ENCODE measurements at regions not wholly inside any gene's neighbourhood (a gene's known extent, or its start where the extent isn't known, plus 50 kb on each side); places are given as distances from the start of the nearest gene placed in this dataset.
"Not testable (repeated sequence)": the region's sequence is repeated elsewhere in the genome, so short reads cannot be mapped to it uniquely, and the experiment has no call there.

DNA sequence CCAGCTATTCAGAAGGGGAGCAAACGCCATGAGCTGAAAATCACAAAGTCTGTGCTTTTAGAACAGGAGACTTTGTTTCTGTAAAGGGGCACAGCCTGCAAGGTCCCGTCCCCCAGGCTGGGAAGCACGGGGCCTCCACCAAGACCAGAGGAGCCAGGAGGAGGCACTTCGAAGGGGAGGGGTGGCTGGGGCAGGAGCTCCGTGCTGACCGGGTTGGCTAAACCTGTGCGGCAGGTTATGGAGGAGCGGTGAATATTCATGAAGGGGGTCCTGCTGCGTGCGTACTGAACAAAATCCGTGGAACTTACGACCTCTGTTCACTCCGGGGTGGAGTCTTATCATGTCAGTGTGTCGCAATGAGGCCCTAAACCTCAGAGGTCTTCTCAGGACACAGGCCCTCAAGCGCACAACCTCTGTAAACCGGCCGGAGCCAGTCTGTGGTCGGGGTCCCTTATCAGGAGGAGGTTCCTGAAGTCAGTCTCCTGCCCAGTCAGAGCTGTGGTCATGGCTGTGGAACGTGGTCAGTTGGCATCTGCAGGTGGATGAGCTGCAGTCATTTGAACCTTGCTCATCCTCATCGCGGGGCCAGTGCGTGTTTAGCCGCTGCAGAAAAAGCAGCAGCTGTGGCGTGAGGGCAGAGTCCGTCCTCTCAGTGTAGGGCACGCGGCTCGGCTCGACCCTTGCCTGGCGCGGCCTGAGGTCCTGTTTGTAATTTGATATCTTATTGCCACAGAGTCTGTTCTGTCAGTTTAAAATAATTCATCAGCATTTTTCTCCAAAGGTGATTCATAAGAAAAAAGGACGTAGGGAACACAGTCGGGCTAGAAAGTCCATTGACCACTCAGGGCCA is 5507.7 kb upstream of the TPTE start:
- not testable (repeated sequence) for H3K4me1 ChIP-seq (ENCODE audit: insufficient read depth, insufficient read length); H3K36me3 ChIP-seq (ENCODE audit: insufficient read depth, insufficient read length, low read length); H3K27me3 ChIP-seq (ENCODE audit: insufficient read depth, insufficient read length); H3K4me3 ChIP-seq (ENCODE audit: insufficient read length, low read depth); DNase-seq (ENCODE audit: low read depth, low spot score); H3K9me3 ChIP-seq (ENCODE audit: insufficient read depth, low read length); H3K9ac ChIP-seq (ENCODE audit: insufficient read length, low read depth)

- DNase-seq (ENCODE audit: low read depth, low spot score); H3K27me3 ChIP-seq (ENCODE audit: insufficient read depth, insufficient read length); H3K36me3 ChIP-seq (ENCODE audit: insufficient read depth, insufficient read length, low read length); H3K4me1 ChIP-seq (ENCODE audit: insufficient read depth, insufficient read length); H3K4me3 ChIP-seq (ENCODE audit: insufficient read length, low read depth); H3K9ac ChIP-seq (ENCODE audit: insufficient read length, low read depth); H3K9me3 ChIP-seq (ENCODE audit: insufficient read depth, low read length): not testable (repeated sequence)
Measured at GRCh38 chr21:5015187-5015586, 5506.2 kb upstream of the TPTE start.

GRCh38 chr21:5019120-5019519 is 5502.3 kb upstream of the TPTE start:
- H3K4me1 ChIP-seq (ENCODE audit: insufficient read depth, insufficient read length); H3K9ac ChIP-seq (ENCODE audit: insufficient read length, low read depth); H3K4me3 ChIP-seq (ENCODE audit: insufficient read length, low read depth); H3K36me3 ChIP-seq (ENCODE audit: insufficient read depth, insufficient read length, low read length); H3K27me3 ChIP-seq (ENCODE audit: insufficient read depth, insufficient read length); H3K9me3 ChIP-seq (ENCODE audit: insufficient read depth, low read length); DNase-seq (ENCODE audit: low read depth, low spot score): not testable (repeated sequence)

DNA sequence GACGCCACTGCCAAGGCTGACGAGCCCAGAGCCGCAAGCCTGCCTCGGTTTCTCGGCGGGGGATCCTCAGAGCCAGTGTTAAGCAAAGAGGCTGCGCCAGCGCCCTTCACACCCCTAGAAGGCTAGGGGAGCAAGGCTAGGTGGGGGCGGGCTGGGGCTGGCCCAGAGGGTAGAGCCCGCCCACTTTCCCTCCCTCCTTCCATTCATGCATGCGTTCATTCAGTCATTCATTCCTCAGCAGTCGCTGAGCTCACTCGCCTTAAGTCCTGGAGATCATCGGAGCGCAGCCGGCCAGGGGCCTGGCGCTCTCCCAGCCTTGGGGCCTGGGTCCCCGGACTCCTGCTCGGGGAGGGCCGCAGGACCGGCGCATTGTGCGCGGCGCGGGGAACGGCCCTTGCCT is 5499.6 kb upstream of the TPTE start:
- H3K27me3 ChIP-seq (ENCODE audit: insufficient read depth, insufficient read length); H3K36me3 ChIP-seq (ENCODE audit: insufficient read depth, insufficient read length, low read length); H3K4me1 ChIP-seq (ENCODE audit: insufficient read depth, insufficient read length); H3K4me3 ChIP-seq (ENCODE audit: insufficient read length, low read depth); DNase-seq (ENCODE audit: low read depth, low spot score); H3K9ac ChIP-seq (ENCODE audit: insufficient read length, low read depth); H3K9me3 ChIP-seq (ENCODE audit: insufficient read depth, low read length): not testable (repeated sequence)

- not testable (repeated sequence) for H3K27me3 ChIP-seq (ENCODE audit: insufficient read depth, insufficient read length); H3K4me1 ChIP-seq (ENCODE audit: insufficient read depth, insufficient read length); H3K4me3 ChIP-seq (ENCODE audit: insufficient read length, low read depth); DNase-seq (ENCODE audit: low read depth, low spot score); H3K9ac ChIP-seq (ENCODE audit: insufficient read length, low read depth); H3K9me3 ChIP-seq (ENCODE audit: insufficient read depth, low read length); H3K36me3 ChIP-seq (ENCODE audit: insufficient read depth, insufficient read length, low read length)
Measured at GRCh38 chr21:5022254-5022653, 5499.1 kb upstream of the TPTE start.

DNA sequence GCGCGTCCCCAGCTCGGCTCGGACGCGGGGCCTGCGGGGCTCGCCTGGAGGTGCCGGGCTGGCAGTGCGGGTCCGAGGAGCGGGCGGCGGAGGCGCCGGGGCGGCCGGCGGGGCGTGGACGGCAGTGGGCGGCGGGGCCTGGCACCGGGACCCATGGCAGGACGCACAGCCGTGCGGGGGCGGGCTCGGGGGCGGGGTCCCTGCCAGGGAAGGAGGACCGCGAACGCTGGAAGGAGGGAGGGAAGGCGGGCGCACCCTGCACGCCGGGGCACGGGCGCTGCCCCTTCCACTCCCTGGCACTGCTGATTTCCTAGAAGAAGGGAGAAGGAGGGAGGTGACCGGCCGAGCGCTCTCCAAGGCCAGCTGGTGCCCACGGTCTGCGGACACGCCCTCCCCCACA is 5498.6 kb upstream of the TPTE start:
- not testable (repeated sequence) for H3K36me3 ChIP-seq (ENCODE audit: insufficient read depth, insufficient read length, low read length); DNase-seq (ENCODE audit: low read depth, low spot score); H3K27me3 ChIP-seq (ENCODE audit: insufficient read depth, insufficient read length); H3K9me3 ChIP-seq (ENCODE audit: insufficient read depth, low read length); H3K4me1 ChIP-seq (ENCODE audit: insufficient read depth, insufficient read length); H3K9ac ChIP-seq (ENCODE audit: insufficient read length, low read depth); H3K4me3 ChIP-seq (ENCODE audit: insufficient read length, low read depth)

DNA sequence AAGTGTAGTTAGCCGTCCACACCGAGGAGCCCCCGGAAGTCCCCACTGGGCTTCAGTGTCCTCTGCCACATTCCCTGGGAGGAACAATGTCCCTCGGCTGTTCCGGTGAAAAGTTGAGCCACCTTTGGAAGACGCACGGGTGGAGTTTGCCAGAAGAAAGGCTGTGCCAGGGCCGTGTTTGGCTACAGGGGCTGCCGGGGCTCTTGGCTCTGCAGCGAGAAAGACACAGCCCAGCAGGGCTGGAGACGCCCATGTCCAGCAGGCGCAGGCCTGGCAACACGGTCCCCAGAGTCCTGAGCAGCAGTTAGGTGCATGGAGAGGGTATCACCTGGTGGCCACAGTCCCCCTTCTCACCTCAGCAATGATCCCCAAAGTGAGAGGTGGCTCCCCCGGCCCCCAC is 5486.2 kb upstream of the TPTE start:
- not testable (repeated sequence) for H3K27me3 ChIP-seq (ENCODE audit: insufficient read depth, insufficient read length); DNase-seq (ENCODE audit: low read depth, low spot score); H3K9ac ChIP-seq (ENCODE audit: insufficient read length, low read depth); H3K4me3 ChIP-seq (ENCODE audit: insufficient read length, low read depth); H3K9me3 ChIP-seq (ENCODE audit: insufficient read depth, low read length); H3K36me3 ChIP-seq (ENCODE audit: insufficient read depth, insufficient read length, low read length); H3K4me1 ChIP-seq (ENCODE audit: insufficient read depth, insufficient read length)

GRCh38 chr21:5035587-5035986 is 5485.8 kb upstream of the TPTE start:
- H3K27me3 ChIP-seq (ENCODE audit: insufficient read depth, insufficient read length); H3K4me1 ChIP-seq (ENCODE audit: insufficient read depth, insufficient read length); H3K4me3 ChIP-seq (ENCODE audit: insufficient read length, low read depth); DNase-seq (ENCODE audit: low read depth, low spot score); H3K9ac ChIP-seq (ENCODE audit: insufficient read length, low read depth); H3K9me3 ChIP-seq (ENCODE audit: insufficient read depth, low read length); H3K36me3 ChIP-seq (ENCODE audit: insufficient read depth, insufficient read length, low read length): not testable (repeated sequence)

DNA sequence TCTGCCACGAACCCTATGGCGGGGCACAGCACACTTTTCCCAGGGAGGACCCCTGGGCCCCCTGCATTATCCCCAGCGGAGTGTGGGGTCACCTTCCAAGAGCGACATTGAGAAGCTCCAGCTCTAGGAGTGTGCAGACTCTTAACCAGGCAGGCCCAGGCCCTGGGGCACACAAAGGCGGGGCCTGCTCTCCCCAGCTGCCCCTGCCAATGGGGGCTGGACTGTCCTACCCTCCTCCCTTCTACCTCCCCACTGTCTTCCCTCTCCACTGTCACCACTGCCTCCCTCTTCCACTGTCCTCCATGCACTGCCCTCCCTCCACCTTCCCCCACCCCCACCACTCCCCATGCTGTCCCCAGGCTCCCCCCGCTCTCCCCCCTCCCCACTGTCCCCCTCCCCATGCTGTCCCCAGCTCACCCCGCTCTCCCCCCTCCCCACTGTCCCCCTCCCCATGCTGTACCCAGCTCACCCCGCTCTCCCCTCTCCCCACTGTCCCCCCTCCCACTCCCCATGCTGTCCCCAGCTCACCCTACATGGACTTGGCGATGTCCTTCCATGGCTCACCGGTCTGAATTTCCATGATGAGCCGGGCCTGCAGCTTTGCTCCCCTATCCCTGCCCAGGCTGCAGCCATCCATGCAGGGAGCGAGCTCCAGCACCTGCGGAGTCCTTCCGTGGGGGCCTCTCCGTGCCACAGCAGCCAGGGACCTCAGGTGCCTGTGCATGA is 5483.6 kb upstream of the TPTE start:
- H3K4me1 ChIP-seq (ENCODE audit: insufficient read depth, insufficient read length) = not testable (repeated sequence)

GRCh38 chr21:5039926-5040325 is 5481.5 kb upstream of the TPTE start:
- not testable (repeated sequence) for H3K27me3 ChIP-seq (ENCODE audit: insufficient read depth, insufficient read length); H3K4me3 ChIP-seq (ENCODE audit: insufficient read length, low read depth); H3K4me1 ChIP-seq (ENCODE audit: insufficient read depth, insufficient read length); H3K36me3 ChIP-seq (ENCODE audit: insufficient read depth, insufficient read length, low read length); DNase-seq (ENCODE audit: low read depth, low spot score); H3K9me3 ChIP-seq (ENCODE audit: insufficient read depth, low read length); H3K9ac ChIP-seq (ENCODE audit: insufficient read length, low read depth)

More for the DNA sequence above, 5483.6 kb upstream of the TPTE start:
- DNase-seq (ENCODE audit: low read depth, low spot score); H3K9me3 ChIP-seq (ENCODE audit: insufficient read depth, low read length); H3K9ac ChIP-seq (ENCODE audit: insufficient read length, low read depth); H3K36me3 ChIP-seq (ENCODE audit: insufficient read depth, insufficient read length, low read length); H3K27me3 ChIP-seq (ENCODE audit: insufficient read depth, insufficient read length); H3K4me3 ChIP-seq (ENCODE audit: insufficient read length, low read depth): not testable (repeated sequence)

GRCh38 chr21:5042583-5042982 is 5478.8 kb upstream of the TPTE start:
- H3K9me3 ChIP-seq (ENCODE audit: insufficient read depth, low read length); H3K36me3 ChIP-seq (ENCODE audit: insufficient read depth, insufficient read length, low read length); DNase-seq (ENCODE audit: low read depth, low spot score): not testable (repeated sequence)

DNA sequence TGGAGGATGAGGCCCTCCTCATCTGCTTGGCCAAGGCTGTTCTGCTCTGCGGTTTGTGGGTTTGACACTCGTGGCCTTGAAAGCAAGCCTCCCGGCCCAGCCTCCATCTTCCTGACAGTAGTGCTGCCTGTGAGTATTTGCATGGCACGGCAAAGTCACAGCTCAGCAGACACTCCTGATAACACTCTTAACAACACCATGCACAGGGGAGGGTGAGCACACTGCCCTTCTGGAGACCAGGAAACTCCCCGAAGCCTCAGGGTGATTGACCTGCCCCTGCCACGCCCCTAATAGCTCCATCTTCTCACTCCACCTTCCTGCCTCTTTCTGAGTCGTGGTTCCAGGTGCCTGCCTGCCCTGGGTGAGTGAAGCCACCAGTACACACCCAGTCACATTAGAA is 5476.6 kb upstream of the TPTE start:
- not testable (repeated sequence) for H3K27me3 ChIP-seq (ENCODE audit: insufficient read depth, insufficient read length); DNase-seq (ENCODE audit: low read depth, low spot score); H3K36me3 ChIP-seq (ENCODE audit: insufficient read depth, insufficient read length, low read length); H3K9ac ChIP-seq (ENCODE audit: insufficient read length, low read depth); H3K9me3 ChIP-seq (ENCODE audit: insufficient read depth, low read length); H3K4me3 ChIP-seq (ENCODE audit: insufficient read length, low read depth); H3K4me1 ChIP-seq (ENCODE audit: insufficient read depth, insufficient read length)

More at GRCh38 chr21:5042583-5042982, 5478.8 kb upstream of the TPTE start:
- H3K4me1 ChIP-seq (ENCODE audit: insufficient read depth, insufficient read length); H3K27me3 ChIP-seq (ENCODE audit: insufficient read depth, insufficient read length); H3K9ac ChIP-seq (ENCODE audit: insufficient read length, low read depth); H3K4me3 ChIP-seq (ENCODE audit: insufficient read length, low read depth): not testable (repeated sequence)

All from NT2/D1 (cell line).